Testis (tissue), 2 donors: ENCODE measurements at regions not wholly inside any gene's neighbourhood (a gene's known extent, or its start where the extent isn't known, plus 50 kb on each side); places are given as distances from the start of the nearest gene placed in this dataset.

Experiments used
- DNase-seq: peaks from one replicate; pipeline ENCODE4 v3.0.0-alpha.2; 2019
- H3K27ac ChIP-seq, 2 donors: fragments of 200-600 bp; sonication (generic); one replicate each; pipeline ENCODE4 v1.5.1; 2019
- H3K27me3 ChIP-seq: fragments of 200-600 bp; sonication (generic); one replicate; pipeline ENCODE4 v1.5.1; 2019
- H3K36me3 ChIP-seq: fragments of 200-600 bp; sonication (generic); one replicate; pipeline ENCODE4 v1.5.1; 2017; ENCODE audit warnings: low read depth; ENCODE audit errors: missing control alignments
- H3K4me1 ChIP-seq: fragments of 200-600 bp; sonication (generic); one replicate; pipeline ENCODE4 v1.5.1; 2019
- H3K4me3 ChIP-seq, 2 donors: fragments of 200-600 bp; sonication (generic); one replicate each; pipeline ENCODE4 v1.5.1; 2017 to 2019
- H3K9me3 ChIP-seq: fragments of 200-600 bp; sonication (generic); one replicate; pipeline ENCODE4 v1.5.1; 2017
- CTCF ChIP-seq, 3 experiments: fragments of 450-650 bp in 2 of 3; fragments of 200-600 bp in 1 of 3; sonication (generic) in 1 of 3; IDR thresholded peaks; one replicate each; pipeline ENCODE4 v1.5.1; 2016 to 2019; ENCODE audit warnings: antibody characterized with exemption in 3 of 3, mild to moderate bottlenecking in 2 of 3, moderate library complexity in 1 of 3
- POLR2A ChIP-seq: fragments of 450-650 bp; IDR thresholded peaks from one replicate; pipeline ENCODE4 v1.6.1; 2017; ENCODE audit warnings: antibody characterized with exemption, mild to moderate bottlenecking, moderate library complexity
- WGBS, 2 donors: methylation state at CpG; one replicate each; pipeline ENCODE4 v1.1.5; 2018; 5-methylcytosine and 5-hydroxymethylcytosine counted together
- intact Hi-C: fragments of 100-400 bp; cut with DNase I; formaldehyde crosslinking; loops from one replicate; pipeline ENCODE4 v1.15.1; 2023; ENCODE audit warnings: low total_unique reads

- 52 to 65% methylated on average over 14 of the region's 14 CpGs for WGBS, 2 donors
- intact Hi-C loops = no loop called here
- Histone ChIP-seq H3K36me3 (no peaks in the 10 kb centered on the region), H3K4me3 (no peak overlapping the region), H3K9me3 (no peaks in the 10 kb centered on the region), H3K27me3 (no peaks in the 10 kb centered on the region), H3K27ac (no peak overlapping the region), H3K4me1 (no peaks in the 10 kb centered on the region)
- DNase-seq = no peak
- TF ChIP-seq POLR2A = no peak
- no peak for TF ChIP-seq CTCF (IDR thresholded peaks at IDR 0.05)
These were observed 505.1 kb downstream of the IRX1 start for GRCh38 chr5:4100739-4101138.

- Histone ChIP-seq H3K4me1 (no peaks in the 10 kb centered on the region), H3K27me3 (no peaks in the 10 kb centered on the region), H3K4me3 (no peak overlapping the region), H3K27ac (no peak overlapping the region), H3K36me3 (no peaks in the 10 kb centered on the region), H3K9me3 (no peaks in the 10 kb centered on the region)
- intact Hi-C loops = no loop called here
- WGBS, 2 donors = 74 to 81% methylated on average over 12 of the region's 12 CpGs
- DNase-seq = no peak
- TF ChIP-seq CTCF (IDR thresholded peaks at IDR 0.05) = no peak
- TF ChIP-seq POLR2A = no peak
These were observed 505.6 kb downstream of the IRX1 start for GRCh38 chr5:4101189-4101588.

- no peaks in the 10 kb centered on the region for H3K36me3 ChIP-seq
- no peak overlapping the region for H3K27ac ChIP-seq
- WGBS, 2 donors = 78 to 83% methylated on average over 4 of the region's 4 CpGs
- no peak overlapping the region for H3K4me3 ChIP-seq
- H3K4me1 ChIP-seq = no peaks in the 10 kb centered on the region
- no peaks in the 10 kb centered on the region for H3K9me3 ChIP-seq
- no peak for DNase-seq
- TF ChIP-seq CTCF (IDR thresholded peaks at IDR 0.05) (no peak), POLR2A (no peak)
- intact Hi-C loops = no loop called here
- H3K27me3 ChIP-seq = no peaks in the 10 kb centered on the region
These were observed 509.4 kb downstream of the IRX1 start for GRCh38 chr5:4104831-4105597.

- H3K36me3 ChIP-seq = no peaks in the 10 kb centered on the region
- TF ChIP-seq CTCF (IDR thresholded peaks at IDR 0.05) = no peak
- TF ChIP-seq POLR2A = no peak
- intact Hi-C loops = no loop called here
These were observed 513.1 kb downstream of the IRX1 start for GRCh38 chr5:4108690-4109089.

GRCh38 chr5:4113426-4113825, 517.8 kb downstream of the IRX1 start:
- WGBS, 2 donors = 69 to 78% methylated on average over 8 of the region's 8 CpGs
- no peaks in the 10 kb centered on the region for H3K36me3 ChIP-seq
- no peaks in the 10 kb centered on the region for H3K4me1 ChIP-seq
- DNase-seq = no peak
- H3K27ac ChIP-seq = no peak overlapping the region
- no peak overlapping the region for H3K4me3 ChIP-seq
- H3K27me3 ChIP-seq = no peaks in the 10 kb centered on the region
- intact Hi-C loops = no loop called here
- TF ChIP-seq CTCF (IDR thresholded peaks at IDR 0.05) (no peak), POLR2A (no peak)
- H3K9me3 ChIP-seq = no peaks in the 10 kb centered on the region

More at GRCh38 chr5:4108690-4109089, 513.1 kb downstream of the IRX1 start:
- no peaks in the 10 kb centered on the region for H3K4me1 ChIP-seq
- H3K27ac ChIP-seq = no peak overlapping the region
- H3K27me3 ChIP-seq = no peaks in the 10 kb centered on the region
- no peak for DNase-seq
- no peaks in the 10 kb centered on the region for H3K9me3 ChIP-seq
- WGBS, 2 donors = 29 to 45% methylated on average over 1 of the region's 1 CpG
- H3K4me3 ChIP-seq = no peak overlapping the region
